GM10266 (cell line): ENCODE measurements at regions not wholly inside any gene's neighbourhood (a gene's known extent, or its start where the extent isn't known, plus 50 kb on each side); places are given as distances from the start of the nearest gene placed in this dataset.

Experiments used
- DNase-seq: peaks from one replicate; pipeline ENCODE4 v3.0.0; 2012; ENCODE audit errors: extremely low spot score
- CTCF ChIP-seq: IDR thresholded peaks from 2 replicates; pipeline ENCODE4 v1.5.1; 2012; ENCODE audit warnings: mild to moderate bottlenecking, low read depth; ENCODE audit not compliant: control insufficient read depth, insufficient read depth; ENCODE audit errors: missing control alignments

- TF ChIP-seq CTCF, result no peak
- DNase-seq, result no peak
Observed at GRCh38 chr9:95740217-95741004, 135.1 kb upstream of the ERCC6L2 start.

GRCh38 chr9:95738438-95738837, 137.1 kb upstream of the ERCC6L2 start:
- DNase-seq, result no peak
- TF ChIP-seq CTCF, result no peak

GRCh38 chr9:95736891-95737522, 138.5 kb upstream of the ERCC6L2 start:
- TF ChIP-seq CTCF, result no peak
- DNase-seq, result no peak

GRCh38 chr9:95736370-95736769, 139.1 kb upstream of the ERCC6L2 start:
- TF ChIP-seq CTCF, result no peak
- no peak for DNase-seq

GRCh38 chr9:95735701-95736100, 139.8 kb upstream of the ERCC6L2 start:
- no peak for TF ChIP-seq CTCF
- no peak for DNase-seq

- TF ChIP-seq CTCF, result no peak
- DNase-seq, result no peak
Observed at GRCh38 chr9:95733741-95734666, 141.5 kb upstream of the ERCC6L2 start.
